NT2/D1 (cell line): ENCODE measurements at regions not wholly inside any gene's neighbourhood (a gene's known extent, or its start where the extent isn't known, plus 50 kb on each side); places are given as distances from the start of the nearest gene placed in this dataset.

Experiments
- YY1 ChIP-seq: IDR thresholded peaks from 2 replicates; pipeline ENCODE4 v1.6.1; 2011; ENCODE audit not compliant: insufficient read length, insufficient read depth
- ZNF274 ChIP-seq: IDR thresholded peaks from 2 replicates; pipeline ENCODE4 v1.6.1; 2011; ENCODE audit warnings: mild to moderate bottlenecking, low read depth, low read length

DNA sequence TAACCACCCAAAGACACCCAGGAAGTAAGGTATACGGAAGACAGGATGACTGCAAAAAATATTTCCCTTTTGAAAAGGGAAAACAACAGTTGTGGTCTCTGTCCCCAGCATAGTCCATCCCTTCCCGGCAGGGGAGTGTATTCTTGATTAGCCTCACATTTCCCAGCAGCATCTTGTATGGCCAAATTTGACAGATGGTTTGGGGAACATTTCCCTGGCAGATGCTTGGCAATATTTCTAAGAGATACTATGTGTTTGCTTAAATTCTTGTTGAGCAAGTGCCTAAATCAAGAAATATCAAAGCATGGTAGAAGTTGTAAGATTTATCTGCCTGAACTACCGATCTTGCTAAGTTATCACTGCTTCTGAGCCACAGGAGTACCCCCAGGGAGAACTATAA, 56.9 kb upstream of the TPK1 start:
- no peak for TF ChIP-seq ZNF274
- no peak for TF ChIP-seq YY1
